RWPE2 (cell line): ENCODE measurements at regions not wholly inside any gene's neighbourhood (a gene's known extent, or its start where the extent isn't known, plus 50 kb on each side); places are given as distances from the start of the nearest gene placed in this dataset.

Source experiments
- ATAC-seq: fragments of 200-7000 bp; cut with Tn5 transposase; 3 replicates; pipeline ENCODE4 v1.9.1; 2021; ENCODE audit warnings: low read depth
- DNase-seq: peaks from one replicate; pipeline ENCODE4 v3.0.0-alpha.2; 2020; ENCODE audit warnings: low spot score
- H3K27ac ChIP-seq: fragments of 450-650 bp; 2 replicates; pipeline ENCODE4 v1.5.1; 2017; ENCODE audit warnings: mild to moderate bottlenecking; ENCODE audit not compliant: poor library complexity, severe bottlenecking
- H3K27me3 ChIP-seq: fragments of 250-450 bp; sonication (Bioruptor Pico); 2 replicates; pipeline ENCODE4 v1.5.1; 2021; ENCODE audit warnings: mild to moderate bottlenecking, moderate library complexity; ENCODE audit not compliant: insufficient read depth, poor library complexity, severe bottlenecking
- H3K36me3 ChIP-seq: fragments of 250-450 bp; sonication (Bioruptor Pico); 2 replicates; pipeline ENCODE4 v1.5.1; 2020; ENCODE audit warnings: low read depth, mild to moderate bottlenecking, moderate library complexity
- H3K4me1 ChIP-seq: fragments of 250-450 bp; sonication (Bioruptor Pico); 2 replicates; pipeline ENCODE4 v1.5.1; 2021; ENCODE audit warnings: mild to moderate bottlenecking, moderate library complexity; ENCODE audit not compliant: insufficient read depth, poor library complexity, severe bottlenecking
- H3K4me3 ChIP-seq: fragments of 250-450 bp; sonication (Bioruptor Pico); 2 replicates; pipeline ENCODE4 v1.5.1; 2021; ENCODE audit warnings: mild to moderate bottlenecking, moderate library complexity; ENCODE audit not compliant: severe bottlenecking
- H3K9me3 ChIP-seq: fragments of 250-450 bp; sonication (Bioruptor Pico); 2 replicates; pipeline ENCODE4 v1.5.1; 2021; ENCODE audit warnings: mild to moderate bottlenecking, moderate library complexity; ENCODE audit not compliant: severe bottlenecking
- CTCF ChIP-seq: fragments of 450-650 bp; IDR thresholded peaks from one replicate; pipeline ENCODE4 v1.5.1; 2017; ENCODE audit warnings: mild to moderate bottlenecking, moderate library complexity; ENCODE audit not compliant: poor library complexity, severe bottlenecking

- no peak overlapping the region for H3K4me3 ChIP-seq
Measured at GRCh38 chr3:153242896-153243295, 80.9 kb downstream of the RAP2B start.

GRCh38 chr3:153244961-153245360 lies 82.9 kb downstream of the RAP2B start:
- peaks cover 10% of the 10 kb centered on the region for H3K4me1 ChIP-seq
- H3K9me3 ChIP-seq, result no peaks in the 10 kb centered on the region
- no peaks in the 10 kb centered on the region for H3K27me3 ChIP-seq
- TF ChIP-seq CTCF, result no peak
- no peak overlapping the region for H3K4me3 ChIP-seq
- H3K36me3 ChIP-seq, result no peaks in the 10 kb centered on the region
- DNase-seq (no peak), ATAC-seq (peak; percentile 40; the same call in 1 of the 3 replicates)
- H3K27ac ChIP-seq, result no peak overlapping the region

More at GRCh38 chr3:153242896-153243295, 80.9 kb downstream of the RAP2B start:
- peaks cover 10% of the 10 kb centered on the region for H3K4me1 ChIP-seq
- no peaks in the 10 kb centered on the region for H3K9me3 ChIP-seq
- H3K36me3 ChIP-seq, result no peaks in the 10 kb centered on the region
- ATAC-seq (no peak), DNase-seq (no peak)
- H3K27ac ChIP-seq, result no peak overlapping the region
- H3K27me3 ChIP-seq, result no peaks in the 10 kb centered on the region
- no peak for TF ChIP-seq CTCF

GRCh38 chr3:153245661-153246060 lies 83.6 kb downstream of the RAP2B start:
- ATAC-seq (no peak), DNase-seq (no peak)
- Histone ChIP-seq H3K9me3 (peaks cover 2% of the 10 kb centered on the region), H3K27me3 (no peaks in the 10 kb centered on the region), H3K4me3 (no peak overlapping the region), H3K36me3 (no peaks in the 10 kb centered on the region), H3K4me1 (peaks cover 10% of the 10 kb centered on the region), H3K27ac (no peak overlapping the region)
- TF ChIP-seq CTCF, result no peak

- Histone ChIP-seq H3K4me3 (no peak overlapping the region), H3K4me1 (peaks cover 10% of the 10 kb centered on the region), H3K9me3 (peaks cover 2% of the 10 kb centered on the region), H3K27me3 (no peaks in the 10 kb centered on the region), H3K36me3 (no peaks in the 10 kb centered on the region), H3K27ac (no peak overlapping the region)
- no peak for ATAC-seq
- TF ChIP-seq CTCF, result no peak
- no peak for DNase-seq
Measured at GRCh38 chr3:153246331-153246730, 84.3 kb downstream of the RAP2B start.

- H3K36me3 ChIP-seq, result no peaks in the 10 kb centered on the region
- no peak for ATAC-seq
- DNase-seq, result no peak
- TF ChIP-seq CTCF, result no peak
- H3K4me1 ChIP-seq, result peaks cover 10% of the 10 kb centered on the region
- H3K4me3 ChIP-seq, result no peak overlapping the region
- peaks cover 2% of the 10 kb centered on the region for H3K9me3 ChIP-seq
- H3K27me3 ChIP-seq, result no peaks in the 10 kb centered on the region
- no peak overlapping the region for H3K27ac ChIP-seq
Measured at GRCh38 chr3:153246806-153247205, 84.8 kb downstream of the RAP2B start.
